ENCODE measurements at regions not wholly inside any gene's neighbourhood (a gene's known extent, or its start where the extent isn't known, plus 50 kb on each side); places are given as distances from the start of the nearest gene placed in this dataset.

DNA sequence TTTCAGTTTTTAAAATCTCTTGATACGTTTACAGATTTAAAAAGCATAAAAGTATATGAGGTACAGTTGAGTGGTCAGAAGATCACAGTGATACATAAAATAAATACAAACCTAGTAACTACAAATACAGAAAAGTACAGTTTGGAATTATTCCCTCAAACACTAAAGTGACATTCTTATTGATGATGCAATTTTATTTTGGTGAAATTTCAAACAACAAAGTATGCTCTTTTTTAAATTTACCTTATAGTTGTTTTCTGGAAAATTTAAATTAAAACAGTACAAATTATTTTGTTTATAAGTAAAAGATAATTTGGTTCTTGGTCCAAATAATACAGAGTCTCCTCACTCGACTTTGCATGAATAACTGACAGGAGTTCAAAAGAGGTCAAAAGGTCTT lies 1305.1 kb upstream of the GJE1 start:
- Histone ChIP-seq H2AFZ (ENCODE audit: low read depth, low read length) (no peak overlapping the region), H3K27ac (ENCODE audit: low read depth, low read length) (no peak overlapping the region), H3K9me3 (ENCODE audit: insufficient read depth, low read depth, low read length) (no peaks in the 10 kb centered on the region), H3K36me3 (ENCODE audit: insufficient read depth, low read length) (no peaks in the 10 kb centered on the region), H3K27me3 (ENCODE audit: insufficient read depth, low read length) (no peaks in the 10 kb centered on the region), H3K79me2 (ENCODE audit: insufficient read depth, low read length) (no peaks in the 10 kb centered on the region), H3K4me1 (ENCODE audit: insufficient read depth, low read length) (no peaks in the 10 kb centered on the region), H3K4me2 (ENCODE audit: low read length) (no peak overlapping the region), H4K20me1 (ENCODE audit: insufficient read depth, low read length) (no peaks in the 10 kb centered on the region), H3K9ac (ENCODE audit: low read length) (no peak overlapping the region), H3K4me3 (ENCODE audit: insufficient read depth, low read depth, low read length) (no peak overlapping the region)
- FAIRE-seq (no peak), DNase-seq (ENCODE audit: low read depth) (no peak)
- TF ChIP-seq, protein P1, sequence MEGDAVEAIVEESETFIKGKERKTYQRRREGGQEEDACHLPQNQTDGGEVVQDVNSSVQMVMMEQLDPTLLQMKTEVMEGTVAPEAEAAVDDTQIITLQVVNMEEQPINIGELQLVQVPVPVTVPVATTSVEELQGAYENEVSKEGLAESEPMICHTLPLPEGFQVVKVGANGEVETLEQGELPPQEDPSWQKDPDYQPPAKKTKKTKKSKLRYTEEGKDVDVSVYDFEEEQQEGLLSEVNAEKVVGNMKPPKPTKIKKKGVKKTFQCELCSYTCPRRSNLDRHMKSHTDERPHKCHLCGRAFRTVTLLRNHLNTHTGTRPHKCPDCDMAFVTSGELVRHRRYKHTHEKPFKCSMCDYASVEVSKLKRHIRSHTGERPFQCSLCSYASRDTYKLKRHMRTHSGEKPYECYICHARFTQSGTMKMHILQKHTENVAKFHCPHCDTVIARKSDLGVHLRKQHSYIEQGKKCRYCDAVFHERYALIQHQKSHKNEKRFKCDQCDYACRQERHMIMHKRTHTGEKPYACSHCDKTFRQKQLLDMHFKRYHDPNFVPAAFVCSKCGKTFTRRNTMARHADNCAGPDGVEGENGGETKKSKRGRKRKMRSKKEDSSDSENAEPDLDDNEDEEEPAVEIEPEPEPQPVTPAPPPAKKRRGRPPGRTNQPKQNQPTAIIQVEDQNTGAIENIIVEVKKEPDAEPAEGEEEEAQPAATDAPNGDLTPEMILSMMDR (IDR thresholded peaks at IDR 0.05; ENCODE audit: insufficient read depth, low read depth, low read length) = no peak
- TF ChIP-seq EZH2 (IDR thresholded peaks at IDR 0.05; ENCODE audit: insufficient read depth, low read length) = no peak
- H3K4me3 Mint-ChIP-seq (ENCODE audit: unreplicated experiment) = no peak overlapping the region
- H3K36me3 Mint-ChIP-seq (ENCODE audit: low read depth, unreplicated experiment) = no peaks in the 10 kb centered on the region
- H3K27me3 Mint-ChIP-seq (ENCODE audit: low read depth, unreplicated experiment) = no peaks in the 10 kb centered on the region
- H3K27ac Mint-ChIP-seq (ENCODE audit: unreplicated experiment) = no peak overlapping the region
- no peaks in the 10 kb centered on the region for H3K9me3 Mint-ChIP-seq (ENCODE audit: unreplicated experiment)
- no peaks in the 10 kb centered on the region for H3K4me1 Mint-ChIP-seq (ENCODE audit: low read depth, unreplicated experiment)

DNA sequence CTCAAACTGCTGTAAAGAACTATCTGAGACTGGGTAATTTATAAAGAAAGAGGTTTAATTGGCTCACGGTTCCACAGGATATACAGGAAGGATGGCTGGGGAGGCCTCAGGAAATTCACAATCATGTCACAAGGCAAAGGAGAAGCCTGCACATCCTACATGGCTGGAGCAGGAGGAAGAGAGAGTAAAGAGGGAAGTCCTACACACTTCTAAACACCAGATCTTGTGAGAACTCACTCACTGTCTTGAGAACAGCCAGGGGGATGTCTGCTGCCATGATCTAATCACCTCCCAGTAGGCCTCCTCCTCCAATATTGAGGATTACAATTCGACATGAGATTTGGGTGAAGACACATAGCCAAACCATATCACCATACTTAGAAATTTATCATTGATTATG lies 1307.0 kb upstream of the GJE1 start:
- Histone ChIP-seq H3K36me3 (ENCODE audit: insufficient read depth, low read length) (no peaks in the 10 kb centered on the region), H3K79me2 (ENCODE audit: insufficient read depth, low read length) (no peaks in the 10 kb centered on the region), H4K20me1 (ENCODE audit: insufficient read depth, low read length) (no peaks in the 10 kb centered on the region), H2AFZ (ENCODE audit: low read depth, low read length) (no peak overlapping the region), H3K27me3 (ENCODE audit: insufficient read depth, low read length) (no peaks in the 10 kb centered on the region), H3K4me2 (ENCODE audit: low read length) (no peak overlapping the region), H3K9me3 (ENCODE audit: insufficient read depth, low read depth, low read length) (no peaks in the 10 kb centered on the region), H3K27ac (ENCODE audit: low read depth, low read length) (no peak overlapping the region), H3K4me1 (ENCODE audit: insufficient read depth, low read length) (no peaks in the 10 kb centered on the region), H3K4me3 (ENCODE audit: insufficient read depth, low read depth, low read length) (no peak overlapping the region), H3K9ac (ENCODE audit: low read length) (no peak overlapping the region)
- Mint-ChIP-seq H3K27ac (ENCODE audit: unreplicated experiment) (no peak overlapping the region), H3K4me3 (ENCODE audit: unreplicated experiment) (no peak overlapping the region), H3K4me1 (ENCODE audit: low read depth, unreplicated experiment) (no peaks in the 10 kb centered on the region), H3K27me3 (ENCODE audit: low read depth, unreplicated experiment) (no peaks in the 10 kb centered on the region), H3K36me3 (ENCODE audit: low read depth, unreplicated experiment) (no peaks in the 10 kb centered on the region), H3K9me3 (ENCODE audit: unreplicated experiment) (no peaks in the 10 kb centered on the region)
- no peak for DNase-seq (ENCODE audit: low read depth)
- FAIRE-seq = no peak
- no peak for TF ChIP-seq EZH2 (IDR thresholded peaks at IDR 0.05; ENCODE audit: insufficient read depth, low read length)
- TF ChIP-seq, protein P1 (IDR thresholded peaks at IDR 0.05; ENCODE audit: insufficient read depth, low read depth, low read length) = no peak

DNA sequence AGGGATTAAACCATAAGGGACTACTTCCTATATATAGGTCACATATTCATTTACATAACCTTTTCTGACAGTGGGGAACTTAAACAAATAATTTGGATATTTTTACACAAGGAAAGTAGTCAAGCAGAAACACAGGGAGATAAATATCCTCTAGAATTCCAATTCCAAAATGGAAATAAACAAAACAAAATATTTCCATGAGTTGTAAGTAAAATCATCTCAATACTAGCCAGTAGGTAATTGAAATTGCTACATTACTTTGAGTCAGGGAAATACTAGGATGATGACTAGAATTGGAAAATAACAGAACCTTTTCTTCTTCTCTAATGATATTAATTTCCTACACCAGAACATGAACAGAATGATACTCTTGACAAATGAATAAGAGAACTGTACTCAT lies 1308.1 kb upstream of the GJE1 start:
- H3K4me1 ChIP-seq (ENCODE audit: insufficient read depth, low read length) = no peaks in the 10 kb centered on the region
- H3K27me3 ChIP-seq (ENCODE audit: insufficient read depth, low read length) = no peaks in the 10 kb centered on the region
- no peak for FAIRE-seq
- Mint-ChIP-seq H3K9me3 (ENCODE audit: unreplicated experiment) (no peaks in the 10 kb centered on the region), H3K36me3 (ENCODE audit: low read depth, unreplicated experiment) (no peaks in the 10 kb centered on the region), H3K27me3 (ENCODE audit: low read depth, unreplicated experiment) (no peaks in the 10 kb centered on the region), H3K27ac (ENCODE audit: unreplicated experiment) (no peak overlapping the region), H3K4me1 (ENCODE audit: low read depth, unreplicated experiment) (no peaks in the 10 kb centered on the region), H3K4me3 (ENCODE audit: unreplicated experiment) (no peak overlapping the region)
- no peak for TF ChIP-seq EZH2 (IDR thresholded peaks at IDR 0.05; ENCODE audit: insufficient read depth, low read length)
- TF ChIP-seq, protein P1 (IDR thresholded peaks at IDR 0.05; ENCODE audit: insufficient read depth, low read depth, low read length) = no peak
- no peak overlapping the region for H3K4me3 ChIP-seq (ENCODE audit: insufficient read depth, low read depth, low read length)
- H3K4me2 ChIP-seq (ENCODE audit: low read length) = no peak overlapping the region
- H2AFZ ChIP-seq (ENCODE audit: low read depth, low read length) = no peak overlapping the region
- H3K36me3 ChIP-seq (ENCODE audit: insufficient read depth, low read length) = no peaks in the 10 kb centered on the region
- H3K9ac ChIP-seq (ENCODE audit: low read length) = no peak overlapping the region
- no peak overlapping the region for H3K27ac ChIP-seq (ENCODE audit: low read depth, low read length)
- no peaks in the 10 kb centered on the region for H3K9me3 ChIP-seq (ENCODE audit: insufficient read depth, low read depth, low read length)
- no peaks in the 10 kb centered on the region for H3K79me2 ChIP-seq (ENCODE audit: insufficient read depth, low read length)
- DNase-seq (ENCODE audit: low read depth) = no peak
- no peaks in the 10 kb centered on the region for H4K20me1 ChIP-seq (ENCODE audit: insufficient read depth, low read length)
